ENCODE measurements at regions not wholly inside any gene's neighbourhood (a gene's known extent, or its start where the extent isn't known, plus 50 kb on each side); places are given as distances from the start of the nearest gene placed in this dataset.

GRCh38 chr15:97868981-97869380, 91.5 kb upstream of the ARRDC4 start:
- Histone ChIP-seq H3K79me1 (ENCODE audit: low read depth in 1 of 2, low read length in 2 of 2) (no peaks in the 10 kb centered on the region), H3K9ac (ENCODE audit: low read depth, low read length) (no peak overlapping the region), H3K4ac (ENCODE audit: low read depth, low read length) (no peak overlapping the region), H2BK120ac (ENCODE audit: low read depth, low read length) (no peak overlapping the region), H3K56ac (ENCODE audit: extremely low read depth, insufficient read depth, low read length) (no peak overlapping the region), H4K8ac (ENCODE audit: low read depth in 2 of 2, low read length in 2 of 2) (no peak overlapping the region), H3K4me2 (ENCODE audit: low read depth, low read length) (no peak overlapping the region), H3K4me3 (ENCODE audit: insufficient read depth, low read depth, low read length) (no peak overlapping the region), H3K23ac (ENCODE audit: low read depth, low read length) (no peak overlapping the region), H3K27ac (ENCODE audit: insufficient read depth, low read length) (no peak overlapping the region), H4K20me1 (ENCODE audit: insufficient read depth, low read length) (no peaks in the 10 kb centered on the region), H3K27me3 (ENCODE audit: control insufficient read depth, insufficient read depth, low read length) (no peaks in the 10 kb centered on the region), H2BK15ac (ENCODE audit: low read depth, low read length) (no peak overlapping the region), H2BK5ac (ENCODE audit: low read depth, low read length, poor library complexity, severe bottlenecking) (no peak overlapping the region), H2AK9ac (replicated peaks; ENCODE audit: low read depth, low read length, poor library complexity) (no peak overlapping the region), H4K91ac (ENCODE audit: insufficient read depth, low read depth, low read length) (no peak overlapping the region), H3K9me3 (ENCODE audit: control insufficient read depth, insufficient read depth, low read length) (peaks cover 37% of the 10 kb centered on the region), H3K9me1 (ENCODE audit: insufficient read depth, low read length) (no peaks in the 10 kb centered on the region), H2BK20ac (ENCODE audit: low read depth, low read length) (no peak overlapping the region), H3K36me3 (ENCODE audit: control insufficient read depth, insufficient read depth, low read length) (no peaks in the 10 kb centered on the region), H3K4me1 (ENCODE audit: control insufficient read depth, insufficient read depth, low read length) (no peaks in the 10 kb centered on the region), H2AFZ (replicated peaks; ENCODE audit: low read length, poor library complexity) (no peak overlapping the region), H3K18ac (ENCODE audit: low read depth, low read length) (no peak overlapping the region), H4K5ac (ENCODE audit: low read depth, low read length) (no peak overlapping the region), H2AK5ac (ENCODE audit: low read depth, low read length) (no peak overlapping the region), H3K14ac (replicated peaks; ENCODE audit: low read depth, low read length) (no peak overlapping the region)
- in situ Hi-C loops (cut with MboI; ENCODE audit: low sequenced_read_pairs) (no loop called here), intact Hi-C loops (cut with micrococcal nuclease) (no loop called here), dilution Hi-C loops (cut with HindIII; ENCODE audit: low sequenced_read_pairs, unreplicated experiment) (no loop called here)
- no peak for DNase-seq
- no CpG with 5 or more reads among the region's 5 CpGs for WGBS, 2 experiments (ENCODE audit: extremely low coverage in 2 of 2, insufficient read length in 1 of 2)
- CTCF ChIA-PET: no interaction called here
- no peak for TF ChIP-seq RCOR1 (IDR thresholded peaks at IDR 0.05; ENCODE audit: insufficient replicate concordance, low read length)
- TF ChIP-seq MAZ (IDR thresholded peaks at IDR 0.05; ENCODE audit: borderline replicate concordance, low read depth, low read length): no peak
- no peak for TF ChIP-seq ELK1 (IDR thresholded peaks at IDR 0.05; ENCODE audit: borderline replicate concordance, low read depth, low read length)
- no peak for TF ChIP-seq BHLHE40 (IDR thresholded peaks at IDR 0.05; ENCODE audit: low read depth, low read length)
- TF ChIP-seq FOS (IDR thresholded peaks at IDR 0.05; ENCODE audit: low read depth, low read length): no peak
- no peak for TF ChIP-seq MXI1 (IDR thresholded peaks at IDR 0.05; ENCODE audit: borderline replicate concordance, low read depth, low read length)
- no peak for TF ChIP-seq CHD1 (IDR thresholded peaks at IDR 0.05; ENCODE audit: low read depth, low read length)
- TF ChIP-seq SMC3 (IDR thresholded peaks at IDR 0.05; ENCODE audit: low read depth, low read length): no peak
- no peak for TF ChIP-seq MAFK (IDR thresholded peaks at IDR 0.05; ENCODE audit: low read depth, low read length)
- TF ChIP-seq NFE2L2 (IDR thresholded peaks at IDR 0.05; ENCODE audit: low read depth, low read length): no peak
- no peak for TF ChIP-seq USF2 (IDR thresholded peaks at IDR 0.05; ENCODE audit: low read depth, low read length)
- no peak for TF ChIP-seq CTCF (conservative IDR thresholded peaks at IDR 0.05; ENCODE audit: low read depth, low read length)
- no peak for TF ChIP-seq POLR2A (IDR thresholded peaks at IDR 0.05; ENCODE audit: low read depth, low read length)
- POLR2A ChIA-PET (ENCODE audit: unreplicated experiment): no interaction called here
- BruUV-seq (replicated peaks): no TSS peak
- ATAC-seq (ENCODE audit: low read depth): no peak

Data from IMR-90 (cell line).